K562 (cell line): ENCODE measurements at regions not wholly inside any gene's neighbourhood (a gene's known extent, or its start where the extent isn't known, plus 50 kb on each side); places are given as distances from the start of the nearest gene placed in this dataset.

Source experiments
- MGA ChIP-seq: fragments of 450-650 bp; IDR thresholded peaks from 2 replicates; pipeline ENCODE4 v1.6.1; 2016; ENCODE audit warnings: mild to moderate bottlenecking, moderate library complexity
- RBM34 ChIP-seq: fragments of 200-400 bp; formaldehyde crosslinking; IDR thresholded peaks from 2 replicates; pipeline ENCODE4 v1.6.1; 2018; ENCODE audit warnings: low read length, borderline replicate concordance; ENCODE audit not compliant: insufficient read depth
- TCF3 ChIP-seq: sonication (generic); formaldehyde crosslinking; IDR thresholded peaks from 2 replicates; pipeline ENCODE4 v1.4.0; 2020; ENCODE audit warnings: mild to moderate bottlenecking, missing genetic modification reagents
- TOE1 ChIP-seq, 2 experiments: fragments of 450-650 bp in 1 of 2; sonication (generic) in 1 of 2; formaldehyde crosslinking in 1 of 2; IDR thresholded peaks; 2 replicates each; pipeline versions ENCODE4 v1.7.1 to v1.8.0; 2016 to 2022; ENCODE audit warnings: borderline replicate concordance in 2 of 2, mild to moderate bottlenecking in 2 of 2, antibody characterized with exemption in 1 of 2, inconsistent platforms in 1 of 2, low read depth in 1 of 2, missing genetic modification reagents in 1 of 2, moderate library complexity in 1 of 2
- TF ChIP-seq, protein P1 (sequence below): sonication (generic); formaldehyde crosslinking; IDR thresholded peaks from 2 replicates; pipeline ENCODE4 v1.5.0; 2020; ENCODE audit warnings: missing genetic modification reagents

- no peak for TF ChIP-seq MGA
- no peak for TF ChIP-seq TCF3 (CRISPR knock-in tag)
- no peak for TF ChIP-seq TOE1 (IDR thresholded peaks at IDR 0.05; ENCODE audit: borderline replicate concordance)
- TF ChIP-seq TOE1 (CRISPR knock-in tag; IDR thresholded peaks at IDR 0.05; ENCODE audit: borderline replicate concordance, low read depth), result no peak
- TF ChIP-seq RBM34, result no peak
- TF ChIP-seq, protein P1, sequence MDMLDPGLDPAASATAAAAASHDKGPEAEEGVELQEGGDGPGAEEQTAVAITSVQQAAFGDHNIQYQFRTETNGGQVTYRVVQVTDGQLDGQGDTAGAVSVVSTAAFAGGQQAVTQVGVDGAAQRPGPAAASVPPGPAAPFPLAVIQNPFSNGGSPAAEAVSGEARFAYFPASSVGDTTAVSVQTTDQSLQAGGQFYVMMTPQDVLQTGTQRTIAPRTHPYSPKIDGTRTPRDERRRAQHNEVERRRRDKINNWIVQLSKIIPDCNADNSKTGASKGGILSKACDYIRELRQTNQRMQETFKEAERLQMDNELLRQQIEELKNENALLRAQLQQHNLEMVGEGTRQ (CRISPR knock-in tag), result no peak
Observed at GRCh38 chr16:86285421-86285820, 224.9 kb upstream of the FOXF1 start (continued).
